NCI-H1048 (cell line): ENCODE measurements at regions not wholly inside any gene's neighbourhood (a gene's known extent, or its start where the extent isn't known, plus 50 kb on each side); places are given as distances from the start of the nearest gene placed in this dataset.
"Not testable (repeated sequence)": the region's sequence is repeated elsewhere in the genome, so short reads cannot be mapped to it uniquely, and the experiment has no call there.

Experiments used
- DNase-seq: peaks from one replicate; lab custom pipeline; 2025; lab: John Stamatoyannopoulos, UW

- DNase-seq: not testable (repeated sequence)
Observed at GRCh38 chr4:67412153-67412712, 133.1 kb downstream of the CENPC start.

- no peak for DNase-seq
Observed at GRCh38 chr4:67403342-67403741, 142.0 kb downstream of the CENPC start.

- no peak for DNase-seq
Observed at GRCh38 chr4:67401902-67402301, 143.4 kb downstream of the CENPC start.

GRCh38 chr4:67397931-67398330 lies 147.4 kb downstream of the CENPC start:
- no peak for DNase-seq

GRCh38 chr4:67397031-67397430 lies 148.3 kb downstream of the CENPC start:
- no peak for DNase-seq

- no peak for DNase-seq
Observed at GRCh38 chr4:67396008-67396407, 149.3 kb downstream of the CENPC start.

- no peak for DNase-seq
Observed at GRCh38 chr4:67394879-67395278, 150.4 kb downstream of the CENPC start.

- no peak for DNase-seq
Observed at GRCh38 chr4:67393699-67394281, 151.5 kb downstream of the CENPC start.

GRCh38 chr4:67393007-67393406 lies 152.3 kb downstream of the CENPC start:
- DNase-seq: no peak

GRCh38 chr4:67381406-67381804 lies 163.9 kb downstream of the CENPC start:
- not testable (repeated sequence) for DNase-seq

GRCh38 chr4:67380702-67381405 lies 164.4 kb downstream of the CENPC start:
- DNase-seq: not testable (repeated sequence)

- DNase-seq: no peak
Observed at GRCh38 chr4:67380154-67380553, 165.1 kb downstream of the CENPC start.

GRCh38 chr4:67375291-67375690 lies 170.0 kb downstream of the CENPC start:
- DNase-seq: no peak

GRCh38 chr4:67371615-67372014 lies 173.7 kb downstream of the CENPC start:
- DNase-seq: no peak

GRCh38 chr4:67366311-67366861 lies 178.9 kb downstream of the CENPC start:
- no peak for DNase-seq

GRCh38 chr4:67365661-67366245 lies 179.6 kb downstream of the CENPC start:
- no peak for DNase-seq

- no peak for DNase-seq
Observed at GRCh38 chr4:67355806-67356205, 189.5 kb downstream of the CENPC start.

- no peak for DNase-seq
Observed at GRCh38 chr4:67346654-67347053, 198.6 kb downstream of the CENPC start.

GRCh38 chr4:67344594-67345380 lies 200.5 kb downstream of the CENPC start:
- DNase-seq: no peak

GRCh38 chr4:67343199-67343598 lies 202.1 kb downstream of the CENPC start:
- no peak for DNase-seq

- no peak for DNase-seq
Observed at GRCh38 chr4:67342291-67342690, 203.0 kb downstream of the CENPC start.

GRCh38 chr4:67333664-67334063 lies 211.6 kb downstream of the CENPC start:
- DNase-seq: no peak
